Fibroblast of pulmonary artery (primary cell): ENCODE measurements at regions not wholly inside any gene's neighbourhood (a gene's known extent, or its start where the extent isn't known, plus 50 kb on each side); places are given as distances from the start of the nearest gene placed in this dataset.
"Not testable (repeated sequence)": the region's sequence is repeated elsewhere in the genome, so short reads cannot be mapped to it uniquely, and the experiment has no call there.

ENCODE experiments used
- DNase-seq: peaks from one replicate; pipeline ENCODE4 v3.0.0-alpha.2; 2010; ENCODE audit warnings: low read depth
- H3K4me3 ChIP-seq: replicated peaks from 2 replicates; pipeline ENCODE4 v1.5.1; 2011; ENCODE audit warnings: low read depth, mild to moderate bottlenecking, control low read depth, low read length, moderate library complexity
- CTCF ChIP-seq: IDR thresholded peaks from 2 replicates; pipeline ENCODE4 v1.5.1; 2011; ENCODE audit warnings: mild to moderate bottlenecking, control low read depth, low read length, inconsistent platforms; ENCODE audit errors: missing control alignments

GRCh38 chr15:81835731-81836130 lies 210.1 kb downstream of the MEX3B start:
- DNase-seq = no peak
- no peak for TF ChIP-seq CTCF
- no peak overlapping the region for H3K4me3 ChIP-seq

GRCh38 chr15:81830520-81830919 lies 215.3 kb downstream of the MEX3B start:
- no peak for TF ChIP-seq CTCF
- no peak for DNase-seq
- H3K4me3 ChIP-seq = no peak overlapping the region

DNA sequence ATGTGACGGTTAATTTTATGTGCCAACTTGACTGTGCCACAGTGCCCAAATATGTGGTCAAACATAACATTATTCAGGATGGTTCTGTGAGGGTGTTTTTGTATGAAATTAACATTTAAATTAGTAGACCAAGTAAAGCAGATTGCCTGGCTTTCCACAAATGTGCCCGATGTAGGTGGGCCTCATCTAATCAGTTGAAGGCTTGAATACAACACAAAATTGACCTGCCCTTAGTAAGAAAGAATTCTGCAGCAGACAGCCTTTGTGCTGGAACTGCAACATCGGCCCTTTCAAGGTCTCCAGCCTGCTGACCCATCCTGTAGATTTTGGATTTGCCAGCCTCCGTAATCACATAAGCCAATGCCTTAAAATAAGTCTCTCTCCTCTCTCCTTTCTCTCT lies 215.9 kb downstream of the MEX3B start:
- no peak for DNase-seq
- TF ChIP-seq CTCF = no peak
- no peak overlapping the region for H3K4me3 ChIP-seq

- DNase-seq = no peak
- TF ChIP-seq CTCF = no peak
- no peak overlapping the region for H3K4me3 ChIP-seq
Measured at GRCh38 chr15:81828135-81828534, 217.7 kb downstream of the MEX3B start.

DNA sequence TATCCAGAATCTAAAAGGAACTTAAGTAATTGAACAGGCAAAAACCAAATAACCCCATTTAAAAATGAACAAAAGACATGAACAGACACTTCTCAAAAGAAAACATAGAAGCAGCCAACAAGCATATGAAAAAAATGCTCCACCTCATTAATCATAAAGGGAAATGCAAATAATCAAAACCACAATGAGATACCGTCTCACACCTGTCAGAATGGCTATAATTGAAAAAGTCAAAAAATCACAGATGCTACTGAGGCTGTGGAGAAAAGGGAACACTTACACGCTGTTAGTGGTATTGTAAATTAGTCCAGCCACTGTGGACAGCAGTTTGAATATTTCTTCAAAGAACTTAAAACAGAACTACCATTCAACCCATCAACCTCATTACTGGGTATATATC lies 220.7 kb downstream of the MEX3B start:
- no peak for DNase-seq
- H3K4me3 ChIP-seq = no peak overlapping the region
- TF ChIP-seq CTCF = no peak

GRCh38 chr15:81822587-81822986 lies 223.2 kb downstream of the MEX3B start:
- not testable (repeated sequence) for H3K4me3 ChIP-seq, DNase-seq

- TF ChIP-seq CTCF = no peak
- no peak for DNase-seq
- no peak overlapping the region for H3K4me3 ChIP-seq
Measured at GRCh38 chr15:81819924-81820635, 225.7 kb downstream of the MEX3B start.
